Erythroblast (primary cell): ENCODE measurements at regions not wholly inside any gene's neighbourhood (a gene's known extent, or its start where the extent isn't known, plus 50 kb on each side); places are given as distances from the start of the nearest gene placed in this dataset.

Experiments
- GATA1 ChIP-seq: IDR thresholded peaks from 2 replicates; pipeline ENCODE4 v1.6.1; 2011; ENCODE audit warnings: low read depth, mild to moderate bottlenecking, control low read depth, low read length, moderate library complexity
- POLR2A ChIP-seq: IDR thresholded peaks from 2 replicates; pipeline ENCODE4 v1.6.1; 2011; ENCODE audit warnings: mild to moderate bottlenecking, low read length

GRCh38 chr2:187917535-187917934 is 363.3 kb upstream of the TFPI start:
- TF ChIP-seq POLR2A: no peak
- TF ChIP-seq GATA1: no peak
